Mesenchymal stem cell (in vitro differentiated cells and primary cell): ENCODE measurements at regions not wholly inside any gene's neighbourhood (a gene's known extent, or its start where the extent isn't known, plus 50 kb on each side); places are given as distances from the start of the nearest gene placed in this dataset.

ENCODE experiments used
- DNase-seq: peaks from one replicate; pipeline ENCODE4 v3.0.0-alpha.2; 2013
- H2AFZ ChIP-seq: one replicate; pipeline ENCODE4 v1.6.1; 2013; ENCODE audit warnings: low read depth, mild to moderate bottlenecking, control low read depth, inconsistent platforms, low read length, moderate library complexity
- H2AK5ac ChIP-seq: 2 replicates; pipeline ENCODE4 v1.6.1; 2013; ENCODE audit warnings: low read length, moderate library complexity, mild to moderate bottlenecking, inconsistent platforms; ENCODE audit not compliant: severe bottlenecking
- H2BK120ac ChIP-seq: one replicate; pipeline ENCODE4 v1.6.1; 2013; ENCODE audit warnings: low read depth, mild to moderate bottlenecking, inconsistent platforms, low read length, moderate library complexity
- H2BK12ac ChIP-seq, 2 experiments: one replicate each; pipeline ENCODE4 v1.6.1; 2013; ENCODE audit warnings: inconsistent platforms in 2 of 2, low read length in 2 of 2, mild to moderate bottlenecking in 2 of 2, moderate library complexity in 2 of 2, control low read depth in 1 of 2
- H2BK15ac ChIP-seq: one replicate; pipeline ENCODE4 v1.6.1; 2013; ENCODE audit warnings: mild to moderate bottlenecking, low read depth, inconsistent platforms; ENCODE audit not compliant: poor library complexity, severe bottlenecking
- H2BK5ac ChIP-seq: 2 replicates; pipeline ENCODE4 v1.6.1; 2013; ENCODE audit warnings: low read depth, mild to moderate bottlenecking, low read length, control low read depth, inconsistent platforms; ENCODE audit not compliant: poor library complexity, severe bottlenecking
- H3K14ac ChIP-seq, 2 experiments: one replicate each; pipeline ENCODE4 v1.6.1; 2013; ENCODE audit warnings: inconsistent platforms in 2 of 2, low read length in 2 of 2, control low read depth in 1 of 2, mild to moderate bottlenecking in 1 of 2, moderate library complexity in 1 of 2
- H3K18ac ChIP-seq, 2 experiments: one replicate each; pipeline ENCODE4 v1.6.1; 2013; ENCODE audit warnings: inconsistent platforms in 2 of 2, low read length in 2 of 2, control low read depth in 1 of 2, low read depth in 1 of 2, mild to moderate bottlenecking in 1 of 2
- H3K23ac ChIP-seq, 2 experiments: one replicate each; pipeline ENCODE4 v1.6.1; 2013; ENCODE audit warnings: inconsistent platforms in 2 of 2, low read length in 2 of 2, mild to moderate bottlenecking in 2 of 2, moderate library complexity in 2 of 2, control low read depth in 1 of 2
- H3K27ac ChIP-seq: 2 replicates; pipeline ENCODE4 v1.5.1; 2013; ENCODE audit warnings: mild to moderate bottlenecking, moderate library complexity, low read length, control low read depth, inconsistent platforms; ENCODE audit not compliant: poor library complexity, severe bottlenecking
- H3K27me3 ChIP-seq, 2 experiments: 2 replicates each; pipeline versions ENCODE4 v1.6.1 to v1.7.0; 2013; ENCODE audit warnings: low read length in 2 of 2, mild to moderate bottlenecking in 2 of 2, moderate library complexity in 2 of 2, control low read depth in 1 of 2, inconsistent platforms in 1 of 2; ENCODE audit not compliant: control insufficient read depth in 1 of 2, insufficient read depth in 1 of 2
- H3K36me3 ChIP-seq, 2 experiments: 2 replicates each; pipeline versions ENCODE4 v1.6.1 to v1.7.0; 2013; ENCODE audit warnings: low read length in 2 of 2, control low read depth in 1 of 2, inconsistent platforms in 1 of 2, low read depth in 1 of 2, mild to moderate bottlenecking in 1 of 2; ENCODE audit not compliant: insufficient read depth in 2 of 2, control insufficient read depth in 1 of 2
- H3K4ac ChIP-seq, 2 experiments: one replicate each; pipeline ENCODE4 v1.6.1; 2013; ENCODE audit warnings: inconsistent platforms in 2 of 2, low read length in 2 of 2, mild to moderate bottlenecking in 2 of 2, moderate library complexity in 2 of 2, control low read depth in 1 of 2, low read depth in 1 of 2
- H3K4me1 ChIP-seq: 2 replicates; pipeline ENCODE4 v1.6.1; 2013; ENCODE audit warnings: low read depth, low read length, control low read depth; ENCODE audit not compliant: control insufficient read depth, insufficient read depth
- H3K4me2 ChIP-seq: 2 replicates; pipeline ENCODE4 v1.6.1; 2013; ENCODE audit warnings: low read length, mild to moderate bottlenecking, inconsistent platforms; ENCODE audit not compliant: poor library complexity, severe bottlenecking
- H3K4me3 ChIP-seq, 2 experiments: 2 replicates each; pipeline versions ENCODE4 v1.5.1 to v1.7.0; 2013; ENCODE audit warnings: low read length in 2 of 2, mild to moderate bottlenecking in 2 of 2, control low read depth in 1 of 2, low read depth in 1 of 2; ENCODE audit not compliant: insufficient read depth in 1 of 2
- H3K79me1 ChIP-seq: replicated peaks from 2 replicates; pipeline ENCODE4 v1.6.1; 2013; ENCODE audit warnings: mild to moderate bottlenecking, control low read depth, low read length, inconsistent platforms; ENCODE audit not compliant: poor library complexity, severe bottlenecking
- H3K9ac ChIP-seq: 2 replicates; pipeline ENCODE4 v1.7.0; 2013; ENCODE audit warnings: mild to moderate bottlenecking, low read length, moderate library complexity
- H3K9me3 ChIP-seq: 2 replicates; pipeline ENCODE4 v1.7.0; 2013; ENCODE audit warnings: mild to moderate bottlenecking, low read length; ENCODE audit not compliant: control insufficient read depth
- H4K8ac ChIP-seq: one replicate; pipeline ENCODE4 v1.6.1; 2013; ENCODE audit warnings: inconsistent platforms, mild to moderate bottlenecking, low read length, moderate library complexity
- H4K91ac ChIP-seq: one replicate; pipeline ENCODE4 v1.6.1; 2013; ENCODE audit warnings: mild to moderate bottlenecking, low read length, inconsistent platforms
- WGBS: methylation state at CpG from one replicate; pipeline ENCODE4 v1.1.7; 2013; ENCODE audit warnings: mixed read lengths; 5-methylcytosine and 5-hydroxymethylcytosine counted together

- DNase-seq = no peak
- no peak overlapping the region for H3K4me3 ChIP-seq
Measured at GRCh38 chr1:194174528-194174927, 988.1 kb upstream of the B3GALT2 start.

DNA sequence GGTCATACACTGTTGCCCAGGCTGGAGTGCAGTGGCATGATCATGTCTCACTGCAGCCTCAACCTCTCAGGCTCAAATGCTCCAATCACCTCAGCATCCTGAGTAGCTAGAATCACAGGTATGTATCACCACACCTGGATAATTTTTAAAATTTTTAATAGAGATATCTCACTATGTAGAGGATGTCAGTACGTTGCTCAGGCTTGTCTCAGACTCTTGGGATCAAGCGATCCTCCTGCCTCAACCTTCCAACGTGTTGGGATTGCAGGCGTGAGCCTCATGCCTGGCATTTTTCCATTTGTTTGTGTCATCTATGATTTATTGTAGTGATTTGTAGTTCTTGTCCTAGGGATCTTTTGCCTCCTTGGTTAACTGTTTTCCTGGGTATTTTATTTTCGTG, 985.2 kb upstream of the B3GALT2 start:
- Histone ChIP-seq H3K36me3 (no peaks in the 10 kb centered on the region), H3K4ac (no peak overlapping the region), H3K27me3 (no peaks in the 10 kb centered on the region), H2AK5ac (no peak overlapping the region), H3K4me2 (no peak overlapping the region), H4K91ac (no peak overlapping the region), H2AFZ (no peak overlapping the region), H3K23ac (no peak overlapping the region), H3K9me3 (peaks cover 9% of the 10 kb centered on the region), H2BK12ac (no peak overlapping the region), H3K4me3 (no peak overlapping the region), H2BK15ac (no peak overlapping the region), H3K4me1 (no peaks in the 10 kb centered on the region), H2BK120ac (no peak overlapping the region), H2BK5ac (no peak overlapping the region), H3K9ac (no peak overlapping the region), H4K8ac (no peak overlapping the region), H3K27ac (no peak overlapping the region), H3K14ac (no peak overlapping the region), H3K18ac (no peak overlapping the region), H3K79me1 (no peaks in the 10 kb centered on the region)
- no peak for DNase-seq
- WGBS = 76% methylated on average over 5 of the region's 5 CpGs

More at GRCh38 chr1:194174528-194174927, 988.1 kb upstream of the B3GALT2 start:
- Histone ChIP-seq H3K79me1 (no peaks in the 10 kb centered on the region), H3K27ac (peak overlapping the region; percentile 29), H2AK5ac (no peak overlapping the region), H3K4me1 (no peaks in the 10 kb centered on the region), H3K18ac (no peak overlapping the region), H3K4me2 (no peak overlapping the region), H3K27me3 (no peaks in the 10 kb centered on the region), H3K9me3 (peaks cover 7% of the 10 kb centered on the region), H3K9ac (no peak overlapping the region), H2BK15ac (no peak overlapping the region), H4K91ac (no peak overlapping the region), H2BK5ac (no peak overlapping the region), H2AFZ (no peak overlapping the region), H2BK120ac (no peak overlapping the region), H3K36me3 (no peaks in the 10 kb centered on the region), H3K14ac (no peak overlapping the region), H2BK12ac (no peak overlapping the region), H3K23ac (no peak overlapping the region), H3K4ac (no peak overlapping the region), H4K8ac (no peak overlapping the region)

DNA sequence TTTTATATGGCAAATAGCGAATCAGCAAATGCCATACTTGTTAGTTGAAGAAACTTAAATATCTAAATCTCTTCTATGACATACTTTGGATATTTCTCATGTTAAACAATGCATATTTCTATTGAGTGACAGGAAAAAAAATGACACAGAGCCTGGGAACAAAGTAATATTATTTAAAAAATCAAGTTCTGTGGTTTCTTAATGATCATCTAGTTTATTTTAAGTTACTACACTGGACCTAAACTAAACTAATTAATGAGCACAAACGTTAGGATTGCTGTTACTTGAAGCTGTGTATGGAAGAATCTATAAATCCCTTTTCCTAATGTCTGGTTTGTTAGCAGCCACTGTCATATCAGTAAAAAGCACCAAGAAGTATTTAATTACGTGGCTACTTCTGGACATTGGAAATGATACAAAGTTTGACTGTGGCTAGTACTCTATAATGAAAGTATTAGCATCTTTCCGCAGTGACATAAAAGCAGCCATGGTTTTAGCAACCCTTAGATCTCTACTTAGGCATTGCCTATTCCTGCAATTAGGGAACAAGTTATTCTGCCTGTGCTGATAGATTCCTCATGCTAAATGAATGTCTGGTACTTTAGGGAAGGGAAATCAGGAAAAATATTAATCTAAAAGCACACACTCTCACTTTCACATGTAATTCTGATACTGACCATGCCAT, 981.7 kb upstream of the B3GALT2 start:
- Histone ChIP-seq H3K27ac (no peak overlapping the region), H2AK5ac (no peak overlapping the region), H2BK5ac (no peak overlapping the region), H3K4me1 (no peaks in the 10 kb centered on the region), H3K23ac (no peak overlapping the region), H4K91ac (no peak overlapping the region), H2BK12ac (no peak overlapping the region), H3K36me3 (no peaks in the 10 kb centered on the region), H3K27me3 (no peaks in the 10 kb centered on the region), H4K8ac (no peak overlapping the region), H3K4ac (no peak overlapping the region), H3K9me3 (peaks cover 11% of the 10 kb centered on the region), H3K9ac (no peak overlapping the region), H3K18ac (no peak overlapping the region), H3K4me3 (no peak overlapping the region), H3K14ac (no peak overlapping the region), H2AFZ (no peak overlapping the region), H3K4me2 (no peak overlapping the region), H2BK15ac (no peak overlapping the region), H2BK120ac (no peak overlapping the region), H3K79me1 (no peaks in the 10 kb centered on the region)
- DNase-seq = no peak
- WGBS = 100% methylated on average over 1 of the region's 4 CpGs

GRCh38 chr1:194164755-194165154, 978.3 kb upstream of the B3GALT2 start:
- no peak overlapping the region for H2AFZ ChIP-seq
- H3K4me3 ChIP-seq = no peak overlapping the region
- no peaks in the 10 kb centered on the region for H3K27me3 ChIP-seq
- no peak overlapping the region for H2AK5ac ChIP-seq
- peaks cover 2% of the 10 kb centered on the region for H3K4me1 ChIP-seq
- no peak overlapping the region for H3K23ac ChIP-seq
- DNase-seq = no peak
- no peak overlapping the region for H3K27ac ChIP-seq
- H3K18ac ChIP-seq = no peak overlapping the region
- no peak overlapping the region for H2BK15ac ChIP-seq
- H2BK5ac ChIP-seq = no peak overlapping the region
- no peak overlapping the region for H3K4ac ChIP-seq
- no peak overlapping the region for H2BK120ac ChIP-seq
- H3K4me2 ChIP-seq = no peak overlapping the region
- no peak overlapping the region for H3K14ac ChIP-seq
- H3K36me3 ChIP-seq = no peaks in the 10 kb centered on the region
- H3K9ac ChIP-seq = no peak overlapping the region
- peaks cover 11% of the 10 kb centered on the region for H3K9me3 ChIP-seq
- no CpG with 5 or more reads among the region's 1 CpG for WGBS
- no peak overlapping the region for H4K91ac ChIP-seq
- no peak overlapping the region for H4K8ac ChIP-seq
- H3K79me1 ChIP-seq = no peaks in the 10 kb centered on the region
- H2BK12ac ChIP-seq = no peak overlapping the region
